Lung (tissue), 11 donors: ENCODE measurements at regions not wholly inside any gene's neighbourhood (a gene's known extent, or its start where the extent isn't known, plus 50 kb on each side); places are given as distances from the start of the nearest gene placed in this dataset.
"Not testable (repeated sequence)": the region's sequence is repeated elsewhere in the genome, so short reads cannot be mapped to it uniquely, and the experiment has no call there.

ENCODE experiments used
- ATAC-seq: fragments of 200-7000 bp; cut with Tn5 transposase; one replicate; pipeline ENCODE4 v1.9.1; 2020; ENCODE audit warnings: moderate number of reproducible peaks; ENCODE audit not compliant: insufficient read depth, low FRiP score
- DNase-seq, 3 donors: peaks; one replicate each; pipeline ENCODE4 v3.0.0-alpha.2; 2013 to 2017
- H3K27ac ChIP-seq, 2 donors: one replicate each; pipeline ENCODE4 v1.5.1; 2013; ENCODE audit warnings: mild to moderate bottlenecking in 2 of 2, moderate library complexity in 2 of 2, control low read depth in 1 of 2, inconsistent platforms in 1 of 2, low read depth in 1 of 2, low read length in 1 of 2
- H3K27me3 ChIP-seq, 3 donors: one replicate each; pipeline ENCODE4 v1.5.1; 2013; ENCODE audit warnings: low read length in 2 of 3; ENCODE audit not compliant: control insufficient read depth in 3 of 3, insufficient read depth in 3 of 3
- H3K36me3 ChIP-seq, 4 donors: one replicate each; pipeline ENCODE4 v1.5.1; 2013; ENCODE audit warnings: low read length in 4 of 4, mild to moderate bottlenecking in 1 of 4, moderate library complexity in 1 of 4; ENCODE audit not compliant: control insufficient read depth in 4 of 4, insufficient read depth in 4 of 4
- H3K4me1 ChIP-seq, 5 donors: one replicate each; pipeline ENCODE4 v1.5.1; 2013; ENCODE audit warnings: low read length in 5 of 5, mild to moderate bottlenecking in 2 of 5, moderate library complexity in 1 of 5; ENCODE audit not compliant: control insufficient read depth in 5 of 5, insufficient read depth in 5 of 5
- H3K4me3 ChIP-seq: one replicate; pipeline ENCODE4 v1.5.1; 2013; ENCODE audit warnings: mild to moderate bottlenecking, control low read depth, moderate library complexity
- H3K9ac ChIP-seq, 2 donors: one replicate each; pipeline ENCODE4 v1.5.1; 2013; ENCODE audit warnings: low read length in 2 of 2, control low read depth in 1 of 2; ENCODE audit not compliant: insufficient read depth in 1 of 2
- H3K9me3 ChIP-seq, 4 donors: one replicate each; pipeline ENCODE4 v1.5.1; 2013; ENCODE audit warnings: low read length in 3 of 4, mild to moderate bottlenecking in 1 of 4, moderate library complexity in 1 of 4; ENCODE audit not compliant: control insufficient read depth in 4 of 4, insufficient read depth in 3 of 4
- CTCF ChIP-seq: IDR thresholded peaks from 2 replicates; pipeline ENCODE4 v1.5.1; 2012; ENCODE audit warnings: mild to moderate bottlenecking; ENCODE audit errors: control extremely low read depth, extremely low read depth
- WGBS, 2 donors: extraction: QIAGEN DNeasy Blood & Tissue Kit; methylation state at CpG; one replicate each; pipeline ENCODE4 v1.1.7; 2013; 5-methylcytosine and 5-hydroxymethylcytosine counted together
- donor health status: control.
- donor health status: control.
- donor health status: Bipolar disorder and iron deficiency.
- donor health status: healthy.
- donor health status: DM: yes; HTN: yes; CAD: no.

GRCh38 chr9:109653470-109653869 lies 126.5 kb upstream of the PALM2AKAP2 start:
- H3K4me1 ChIP-seq, result no peaks in the 10 kb centered on the region
- H3K9ac ChIP-seq, result no peak overlapping the region
- TF ChIP-seq CTCF, result no peak
- DNase-seq, result no peak
- 79 to 83% methylated on average over 2 of the region's 2 CpGs for WGBS, 2 donors
- no peaks in the 10 kb centered on the region for H3K27me3 ChIP-seq
- peaks cover 0 to 5% (median 0%) of the 10 kb centered on the region in 4 donors for H3K9me3 ChIP-seq
- ATAC-seq, result no peak
- no peak overlapping the region for H3K27ac ChIP-seq
- no peaks in the 10 kb centered on the region for H3K36me3 ChIP-seq
- no peak overlapping the region for H3K4me3 ChIP-seq

- ATAC-seq, H3K36me3 ChIP-seq, H3K4me3 ChIP-seq, H3K27me3 ChIP-seq, H3K9me3 ChIP-seq, DNase-seq, H3K4me1 ChIP-seq, H3K27ac ChIP-seq, H3K9ac ChIP-seq: not testable (repeated sequence)
- WGBS, 2 donors, result 86 to 91% methylated on average over 4 of the region's 4 CpGs
Observed at GRCh38 chr9:109663978-109664377, 116.0 kb upstream of the PALM2AKAP2 start.

GRCh38 chr9:109665736-109666135 lies 114.3 kb upstream of the PALM2AKAP2 start:
- not testable (repeated sequence) for H3K4me3 ChIP-seq, H3K27ac ChIP-seq, H3K36me3 ChIP-seq, H3K9me3 ChIP-seq, DNase-seq, H3K4me1 ChIP-seq, ATAC-seq, H3K27me3 ChIP-seq, H3K9ac ChIP-seq
- whole genome bisulfite sequencing, 2 donors, result 75 to 76% methylated on average over 7 of the region's 7 CpGs

- WGBS, 2 donors, result 72 to 81% methylated on average over 2 of the region's 2 CpGs
- ATAC-seq, result no peak
Observed at GRCh38 chr9:109681301-109681700, 98.7 kb upstream of the PALM2AKAP2 start.

More at GRCh38 chr9:109681301-109681700, 98.7 kb upstream of the PALM2AKAP2 start:
- Histone ChIP-seq H3K27ac (no peak overlapping the region), H3K9ac (no peak overlapping the region), H3K27me3 (no peaks in the 10 kb centered on the region), H3K36me3 (no peaks in the 10 kb centered on the region), H3K9me3 (no peaks in the 10 kb centered on the region), H3K4me3 (no peak overlapping the region), H3K4me1 (no peaks in the 10 kb centered on the region)
- DNase-seq, result no peak
- no peak for TF ChIP-seq CTCF
